Lower leg skin (tissue), 4 donors: ENCODE measurements at regions not wholly inside any gene's neighbourhood (a gene's known extent, or its start where the extent isn't known, plus 50 kb on each side); places are given as distances from the start of the nearest gene placed in this dataset.

ENCODE experiments used
- DNase-seq, 2 donors: peaks; one replicate each; pipeline ENCODE4 v3.0.0-alpha.2; 2019; ENCODE audit warnings: low spot score in 2 of 2
- H3K4me3 ChIP-seq: fragments of 200-600 bp; sonication (generic); 2 replicates; pipeline ENCODE4 v1.5.1; 2017; ENCODE audit warnings: mild to moderate bottlenecking, low read depth; ENCODE audit not compliant: poor library complexity, severe bottlenecking
- POLR2A ChIP-seq, 2 donors: fragments of 450-650 bp; IDR thresholded peaks; one replicate each; pipeline ENCODE4 v1.6.1; 2016 to 2017; ENCODE audit warnings: antibody characterized with exemption in 2 of 2, mild to moderate bottlenecking in 1 of 2, moderate library complexity in 1 of 2
- WGBS, 2 donors: methylation state at CpG; one replicate each; pipeline ENCODE4 v1.1.5; 2018; 5-methylcytosine and 5-hydroxymethylcytosine counted together
- intact Hi-C: fragments of 100-400 bp; cut with DNase I; formaldehyde crosslinking; loops from one replicate; pipeline ENCODE4 v1.15.0; 2023; ENCODE audit warnings: low total_unique reads
- TF ChIP-seq, protein P1 (sequence below), 3 donors: fragments of 450-650 bp; IDR thresholded peaks; one replicate each; pipeline ENCODE4 v1.5.1; 2016; ENCODE audit warnings: antibody characterized with exemption in 3 of 3, mild to moderate bottlenecking in 3 of 3, moderate library complexity in 2 of 3

- intact Hi-C loops = loop anchor here (10.0 kb wide), 1 partner anchor 263 kb away; no protein-coding TSS in a partner anchor
- 21 to 28% methylated on average over 18 to 24 of the region's 49 CpGs for WGBS, 2 donors
- no peak for TF ChIP-seq POLR2A (IDR thresholded peaks at IDR 0.05)
- TF ChIP-seq, protein P1, sequence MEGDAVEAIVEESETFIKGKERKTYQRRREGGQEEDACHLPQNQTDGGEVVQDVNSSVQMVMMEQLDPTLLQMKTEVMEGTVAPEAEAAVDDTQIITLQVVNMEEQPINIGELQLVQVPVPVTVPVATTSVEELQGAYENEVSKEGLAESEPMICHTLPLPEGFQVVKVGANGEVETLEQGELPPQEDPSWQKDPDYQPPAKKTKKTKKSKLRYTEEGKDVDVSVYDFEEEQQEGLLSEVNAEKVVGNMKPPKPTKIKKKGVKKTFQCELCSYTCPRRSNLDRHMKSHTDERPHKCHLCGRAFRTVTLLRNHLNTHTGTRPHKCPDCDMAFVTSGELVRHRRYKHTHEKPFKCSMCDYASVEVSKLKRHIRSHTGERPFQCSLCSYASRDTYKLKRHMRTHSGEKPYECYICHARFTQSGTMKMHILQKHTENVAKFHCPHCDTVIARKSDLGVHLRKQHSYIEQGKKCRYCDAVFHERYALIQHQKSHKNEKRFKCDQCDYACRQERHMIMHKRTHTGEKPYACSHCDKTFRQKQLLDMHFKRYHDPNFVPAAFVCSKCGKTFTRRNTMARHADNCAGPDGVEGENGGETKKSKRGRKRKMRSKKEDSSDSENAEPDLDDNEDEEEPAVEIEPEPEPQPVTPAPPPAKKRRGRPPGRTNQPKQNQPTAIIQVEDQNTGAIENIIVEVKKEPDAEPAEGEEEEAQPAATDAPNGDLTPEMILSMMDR (IDR thresholded peaks at IDR 0.05) = no peak
- H3K4me3 ChIP-seq = no peak overlapping the region
- DNase-seq = no peak
These were observed 485.3 kb downstream of the UQCRFS1 start for GRCh38 chr19:28727480-28728159.

DNA sequence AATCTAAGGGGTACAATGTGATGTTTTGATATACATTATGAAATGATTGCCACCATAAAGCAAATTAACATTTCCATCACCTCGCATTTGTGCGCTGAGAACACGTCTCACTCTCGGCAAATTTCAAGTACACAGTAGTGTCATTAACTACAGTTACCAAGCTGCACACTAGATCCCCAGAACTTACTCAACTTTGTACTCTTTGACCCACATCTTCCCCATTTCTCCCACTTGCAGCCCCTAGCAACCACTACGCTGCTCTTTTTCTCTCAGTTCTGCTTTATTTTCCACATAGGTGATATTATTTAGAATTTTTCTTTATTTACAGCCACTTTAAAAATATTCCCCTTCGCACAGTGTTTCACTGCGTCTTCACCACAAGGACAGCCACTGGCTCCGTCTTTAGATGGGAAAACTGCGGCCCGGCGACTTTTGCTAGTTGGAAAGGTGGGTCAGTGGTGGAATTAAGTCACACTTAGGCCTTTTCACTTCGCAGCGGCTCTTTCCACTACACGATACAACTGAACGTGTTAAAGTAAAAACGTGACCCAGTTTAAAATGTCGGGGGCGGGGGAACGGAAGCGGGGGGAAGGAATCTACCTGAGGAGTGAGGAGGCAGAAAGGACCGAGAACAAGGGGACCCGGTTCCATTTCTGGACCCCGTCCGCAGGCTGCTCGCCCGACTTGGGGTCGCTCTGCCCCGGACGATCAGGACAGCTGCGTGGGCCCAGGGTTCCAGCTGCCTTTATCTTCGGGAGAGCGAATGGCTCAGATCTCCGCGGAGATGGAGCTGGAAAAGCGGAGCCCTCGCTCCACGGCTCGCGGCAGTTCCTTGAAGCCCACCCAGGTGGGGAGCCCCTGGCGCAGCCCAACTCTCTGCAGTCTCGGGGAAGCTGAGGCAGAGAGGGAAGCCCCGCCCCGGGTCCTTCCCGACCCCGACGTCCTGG is 486.1 kb downstream of the UQCRFS1 start:
- H3K4me3 ChIP-seq = no peak overlapping the region
- no peak for TF ChIP-seq POLR2A (IDR thresholded peaks at IDR 0.05)
- TF ChIP-seq, protein P1 (IDR thresholded peaks at IDR 0.05) = no peak
- WGBS, 2 donors = 33 to 50% methylated on average over 40 to 43 of the region's 46 CpGs
- no peak for DNase-seq
- intact Hi-C loops = loop anchor here (10.0 kb wide), 1 partner anchor 262 kb away; no protein-coding TSS in a partner anchor

DNA sequence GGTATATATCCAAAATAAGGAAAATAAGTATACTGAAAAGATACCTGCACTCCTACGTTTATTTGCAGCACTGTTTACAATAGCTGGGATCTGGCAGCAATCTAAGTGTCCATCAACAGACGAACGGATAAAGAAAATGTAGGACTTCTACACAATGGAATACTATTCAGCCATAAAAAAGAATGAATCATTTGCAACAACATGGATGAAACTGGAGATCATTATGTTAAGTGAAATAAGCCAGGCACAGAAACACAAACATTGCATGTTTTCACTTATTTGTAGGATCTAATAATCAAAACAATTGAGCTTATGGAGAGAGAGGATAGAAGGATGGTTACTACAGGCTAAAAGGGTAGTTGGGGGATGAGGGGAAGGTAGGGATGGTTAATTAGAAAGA is 494.0 kb downstream of the UQCRFS1 start:
- no peak for DNase-seq
- intact Hi-C loops = no loop called here
- no peak for TF ChIP-seq POLR2A (IDR thresholded peaks at IDR 0.05)
- TF ChIP-seq, protein P1 (IDR thresholded peaks at IDR 0.05) = no peak
- no peak overlapping the region for H3K4me3 ChIP-seq
- WGBS, 2 donors = 86 to 93% methylated on average over 3 of the region's 3 CpGs

GRCh38 chr19:28715157-28715556 is 497.8 kb downstream of the UQCRFS1 start:
- DNase-seq = no peak
- intact Hi-C loops = no loop called here
- H3K4me3 ChIP-seq = no peak overlapping the region
- no peak for TF ChIP-seq POLR2A (IDR thresholded peaks at IDR 0.05)
- TF ChIP-seq, protein P1 (IDR thresholded peaks at IDR 0.05) = no peak
- WGBS, 2 donors = 88 to 90% methylated on average over 3 of the region's 3 CpGs

- intact Hi-C loops = no loop called here
- DNase-seq = no peak
- TF ChIP-seq, protein P1 (IDR thresholded peaks at IDR 0.05) = no peak
- TF ChIP-seq POLR2A (IDR thresholded peaks at IDR 0.05) = no peak
- 62 to 70% methylated on average over 3 of the region's 3 CpGs for WGBS, 2 donors
- no peak overlapping the region for H3K4me3 ChIP-seq
These were observed 501.5 kb downstream of the UQCRFS1 start for GRCh38 chr19:28711411-28711810.
